SK-N-SH (cell line): ENCODE measurements at regions not wholly inside any gene's neighbourhood (a gene's known extent, or its start where the extent isn't known, plus 50 kb on each side); places are given as distances from the start of the nearest gene placed in this dataset.

Experiments
- CTCF ChIA-PET: fragments of 300-600, 350-600 bp; formaldehyde crosslinking; extraction: SDS; loops from one replicate; lab custom pipeline; 2021; lab: Yijun Ruan, JAX
- POLR2A ChIA-PET: fragments of 350-600 bp; sonication (Branson Sonifier 250); formaldehyde crosslinking; extraction: SDS; loops from one replicate; lab custom pipeline; 2020; ENCODE audit warnings: antibody characterized with exemption, inconsistent platforms; lab: Yijun Ruan, JAX
- DNase-seq: peaks from one replicate; pipeline ENCODE4 v3.0.0; 2012
- H2AFZ ChIP-seq: fragments of 200-600 bp; sonication (generic); 2 replicates; pipeline ENCODE4 v1.8.1; 2016; ENCODE audit warnings: antibody characterized with exemption, mild to moderate bottlenecking, low read depth
- H3F3A ChIP-seq: fragments of 200-600 bp; sonication (generic); replicated peaks from 2 replicates; pipeline ENCODE3; 2016; ENCODE audit warnings: antibody characterized with exemption, mild to moderate bottlenecking; ENCODE audit not compliant: insufficient read depth
- H3K27ac ChIP-seq, 2 experiments: fragments of 200-500 bp in 1 of 2; fragments of 200-600 bp in 1 of 2; sonication (Bioruptor generic) in 1 of 2; sonication (generic), shearing (Covaris generic) in 1 of 2; 2 replicates each; pipeline versions ENCODE4 v1.5.1 to v1.6.1; 2014 to 2016; ENCODE audit warnings: low read depth in 2 of 2, inconsistent platforms in 1 of 2, low read length in 1 of 2, mild to moderate bottlenecking in 1 of 2, mixed read lengths in 1 of 2
- H3K27me3 ChIP-seq: fragments of 200-600 bp; sonication (generic), shearing (Covaris generic); 2 replicates; pipeline ENCODE4 v1.6.1; 2016; ENCODE audit warnings: mixed run types; ENCODE audit not compliant: insufficient read depth
- H3K36me3 ChIP-seq, 2 experiments: fragments of 200-500 bp in 1 of 2; fragments of 200-600 bp in 1 of 2; sonication (Bioruptor generic) in 1 of 2; sonication (generic) in 1 of 2; replicated peaks in 1 of 2; 2 replicates each; pipeline versions ENCODE3 to v1.5.1; 2014 to 2016; ENCODE audit warnings: low read length in 1 of 2, mild to moderate bottlenecking in 1 of 2; ENCODE audit not compliant: insufficient read depth in 2 of 2, control insufficient read depth in 1 of 2
- H3K4me1 ChIP-seq, 2 experiments: fragments of 200-500 bp in 1 of 2; fragments of 200-600 bp in 1 of 2; sonication (Bioruptor generic) in 1 of 2; sonication (generic), shearing (Covaris generic) in 1 of 2; 2 replicates each; pipeline versions ENCODE4 v1.5.1 to v1.6.1; 2014 to 2016; ENCODE audit warnings: low read depth in 1 of 2, low read length in 1 of 2, mixed run types in 1 of 2; ENCODE audit not compliant: insufficient read depth in 2 of 2, control insufficient read depth in 1 of 2
- H3K4me2 ChIP-seq: fragments of 200-600 bp; sonication (generic), shearing (Covaris generic); 2 replicates; pipeline ENCODE4 v1.6.1; 2017; ENCODE audit warnings: mixed run types
- H3K4me3 ChIP-seq, 2 experiments: fragments of 200-500 bp in 1 of 2; fragments of 200-600 bp in 1 of 2; sonication (Bioruptor generic) in 1 of 2; sonication (generic), shearing (Covaris generic) in 1 of 2; 2 replicates each; pipeline versions ENCODE4 v1.5.1 to v1.8.1; 2014 to 2016; ENCODE audit warnings: low read depth in 2 of 2, inconsistent platforms in 1 of 2, low read length in 1 of 2, mild to moderate bottlenecking in 1 of 2, mixed read lengths in 1 of 2, moderate library complexity in 1 of 2
- H3K79me2 ChIP-seq: fragments of 200-600 bp; sonication (generic); 2 replicates; pipeline ENCODE4 v1.8.1; 2017; ENCODE audit warnings: mild to moderate bottlenecking; ENCODE audit not compliant: insufficient read depth
- H3K9ac ChIP-seq: fragments of 200-600 bp; sonication (generic); 2 replicates; pipeline ENCODE4 v1.6.1; 2017; ENCODE audit warnings: mixed run types
- H3K9me2 ChIP-seq: fragments of 200-600 bp; sonication (generic); 2 replicates; pipeline ENCODE4 v1.6.1; 2017; ENCODE audit warnings: mixed run types
- H3K9me3 ChIP-seq: fragments of 200-600 bp; sonication (generic); 2 replicates; pipeline ENCODE4 v1.6.1; 2017; ENCODE audit warnings: mixed run types, mild to moderate bottlenecking, moderate library complexity
- H4K20me1 ChIP-seq: fragments of 200-600 bp; sonication (generic); 2 replicates; pipeline ENCODE4 v1.6.1; 2017; ENCODE audit warnings: mild to moderate bottlenecking, mixed run types; ENCODE audit not compliant: insufficient read depth
- FOXJ3 ChIP-seq: sonication (generic); formaldehyde crosslinking; IDR thresholded peaks from 2 replicates; pipeline ENCODE4 v1.5.1; 2020; ENCODE audit warnings: mild to moderate bottlenecking, missing genetic modification reagents
- FOXM1 ChIP-seq: IDR thresholded peaks from 2 replicates; pipeline ENCODE4 v1.4.0; 2012; ENCODE audit warnings: low read depth, mild to moderate bottlenecking
- GABPA ChIP-seq: IDR thresholded peaks from 2 replicates; pipeline ENCODE4 v1.4.0; 2012; ENCODE audit warnings: low read depth, mild to moderate bottlenecking
- GATA2 ChIP-seq: sonication (generic); formaldehyde crosslinking; IDR thresholded peaks from 2 replicates; pipeline ENCODE4 v1.5.0; 2020; ENCODE audit warnings: mild to moderate bottlenecking, missing genetic modification reagents
- MAX ChIP-seq: IDR thresholded peaks from 2 replicates; pipeline ENCODE4 v1.4.0; 2012; ENCODE audit warnings: low read depth
- MEF2A ChIP-seq: IDR thresholded peaks from 2 replicates; pipeline ENCODE4 v1.4.0; 2012; ENCODE audit warnings: low read depth, borderline replicate concordance
- MXI1 ChIP-seq: IDR thresholded peaks from 2 replicates; pipeline ENCODE4 v1.6.1; 2012; ENCODE audit warnings: mild to moderate bottlenecking, low read depth, low read length, improper control_type of control experiment
- RAD21 ChIP-seq: IDR thresholded peaks from 2 replicates; pipeline ENCODE4 v1.6.1; 2012; ENCODE audit warnings: mild to moderate bottlenecking, low read length
- REST ChIP-seq: IDR thresholded peaks from 2 replicates; pipeline ENCODE4 v1.6.1; 2012; ENCODE audit warnings: mild to moderate bottlenecking, low read depth, low read length, moderate library complexity
- RFX5 ChIP-seq: IDR thresholded peaks from 2 replicates; pipeline ENCODE4 v1.6.1; 2012; ENCODE audit warnings: mild to moderate bottlenecking, improper control_type of control experiment, low read length
- SIN3A ChIP-seq: IDR thresholded peaks from 2 replicates; pipeline ENCODE4 v1.6.1; 2012; ENCODE audit warnings: low read depth, mild to moderate bottlenecking, low read length, moderate library complexity, borderline replicate concordance
- TAF1 ChIP-seq: IDR thresholded peaks from 2 replicates; pipeline ENCODE4 v1.6.1; 2012; ENCODE audit warnings: low read depth, mild to moderate bottlenecking, low read length, moderate library complexity, borderline replicate concordance
- TCF12 ChIP-seq: IDR thresholded peaks from 2 replicates; pipeline ENCODE4 v1.4.0; 2012
- USF1 ChIP-seq: IDR thresholded peaks from 2 replicates; pipeline ENCODE4 v1.4.0; 2012; ENCODE audit warnings: low read depth, borderline replicate concordance
- ZBTB33 ChIP-seq: IDR thresholded peaks from 2 replicates; pipeline ENCODE4 v1.4.0; 2012; ENCODE audit warnings: low read depth, borderline replicate concordance
- WGBS: methylation state at CpG from one replicate; pipeline ENCODE4 v1.1.6; 2017; ENCODE audit warnings: low lambda C conversion rate; 5-methylcytosine and 5-hydroxymethylcytosine counted together

- ChIA-PET POLR2A (no interaction called here), CTCF (no interaction called here)
Measured at GRCh38 chr1:87421809-87422208, 93.1 kb downstream of the LMO4 start.

GRCh38 chr1:87424541-87424940, 95.9 kb downstream of the LMO4 start:
- WGBS, result 39% methylated on average over 1 of the region's 1 CpG
- no peak overlapping the region for H3K4me2 ChIP-seq
- no peaks in the 10 kb centered on the region for H3K4me1 ChIP-seq
- no peak overlapping the region for H2AFZ ChIP-seq
- ChIA-PET CTCF (no interaction called here), POLR2A (no interaction called here)
- no peaks in the 10 kb centered on the region for H3K9me3 ChIP-seq
- no peaks in the 10 kb centered on the region for H3K36me3 ChIP-seq
- H3K9me2 ChIP-seq, result no peaks in the 10 kb centered on the region
- no peak for DNase-seq
- H3K4me3 ChIP-seq, result no peak overlapping the region
- no peaks in the 10 kb centered on the region for H3K27me3 ChIP-seq
- no peaks in the 10 kb centered on the region for H3K79me2 ChIP-seq
- H3K27ac ChIP-seq, result no peak overlapping the region
- H3F3A ChIP-seq, result no peaks in the 10 kb centered on the region
- no peak overlapping the region for H3K9ac ChIP-seq
- TF ChIP-seq TAF1, result no peak
- TF ChIP-seq RAD21, result no peak
- no peak for TF ChIP-seq RFX5
- TF ChIP-seq REST, result no peak
- no peak for TF ChIP-seq ZBTB33
- TF ChIP-seq GATA2, result no peak
- no peak for TF ChIP-seq USF1
- no peak for TF ChIP-seq SIN3A
- no peak for TF ChIP-seq MXI1
- no peak for TF ChIP-seq GABPA
- TF ChIP-seq FOXM1, result no peak
- TF ChIP-seq FOXJ3 (CRISPR knock-in tag), result no peak
- no peaks in the 10 kb centered on the region for H4K20me1 ChIP-seq

More at GRCh38 chr1:87421809-87422208, 93.1 kb downstream of the LMO4 start:
- H3K9ac ChIP-seq, result no peak overlapping the region
- no peak overlapping the region for H2AFZ ChIP-seq
- H3K36me3 ChIP-seq, result no peaks in the 10 kb centered on the region
- no peak overlapping the region for H3K4me2 ChIP-seq
- H3K4me1 ChIP-seq, result no peaks in the 10 kb centered on the region
- no peaks in the 10 kb centered on the region for H3K79me2 ChIP-seq
- DNase-seq, result no peak
- no peak overlapping the region for H3K4me3 ChIP-seq
- no peaks in the 10 kb centered on the region for H3K27me3 ChIP-seq
- H3K9me2 ChIP-seq, result no peaks in the 10 kb centered on the region
- no peaks in the 10 kb centered on the region for H3F3A ChIP-seq
- H3K27ac ChIP-seq, result no peak overlapping the region
- no peaks in the 10 kb centered on the region for H3K9me3 ChIP-seq
- H4K20me1 ChIP-seq, result no peaks in the 10 kb centered on the region
- no peak for TF ChIP-seq TCF12
- TF ChIP-seq RFX5, result no peak
- TF ChIP-seq MAX, result no peak
- TF ChIP-seq MEF2A, result no peak
- TF ChIP-seq, all 33 proteins: peak for 0
